ENCODE measurements at regions not wholly inside any gene's neighbourhood (a gene's known extent, or its start where the extent isn't known, plus 50 kb on each side); places are given as distances from the start of the nearest gene placed in this dataset.

DNA sequence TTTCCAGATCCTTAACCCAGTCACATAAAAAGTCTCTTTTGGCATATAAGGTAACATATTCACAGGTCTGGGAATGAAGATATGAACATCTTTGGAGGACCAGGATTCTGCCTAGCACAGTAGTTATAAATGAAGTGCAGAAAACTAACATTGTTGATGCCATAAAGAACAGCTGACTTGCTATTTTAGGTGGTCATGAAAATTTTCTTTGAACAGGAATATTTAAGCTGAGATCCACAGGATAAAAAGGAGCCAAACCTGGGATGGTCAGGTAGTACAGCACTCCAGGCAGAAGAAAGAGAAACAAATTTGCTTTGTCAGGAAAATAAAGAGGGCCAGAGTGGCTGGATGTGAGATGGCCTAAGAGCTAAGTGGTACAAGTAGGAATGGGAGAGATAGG is 80.0 kb downstream of the CENPW start:
- no peak for DNase-seq (ENCODE audit: low read depth)
- H3K4me3 ChIP-seq (ENCODE audit: control insufficient read depth, low read depth, low read length): no peak overlapping the region
- no peak for TF ChIP-seq CTCF (conservative IDR thresholded peaks at IDR 0.05; ENCODE audit: control insufficient read depth, insufficient read depth, low read depth, low read length)

- no peak for TF ChIP-seq CTCF (conservative IDR thresholded peaks at IDR 0.05; ENCODE audit: control insufficient read depth, insufficient read depth, low read depth, low read length)
- DNase-seq (ENCODE audit: low read depth): no peak
- H3K4me3 ChIP-seq (ENCODE audit: control insufficient read depth, low read depth, low read length): no peak overlapping the region
Observed at GRCh38 chr6:126422912-126423311, 83.0 kb downstream of the CENPW start.

DNA sequence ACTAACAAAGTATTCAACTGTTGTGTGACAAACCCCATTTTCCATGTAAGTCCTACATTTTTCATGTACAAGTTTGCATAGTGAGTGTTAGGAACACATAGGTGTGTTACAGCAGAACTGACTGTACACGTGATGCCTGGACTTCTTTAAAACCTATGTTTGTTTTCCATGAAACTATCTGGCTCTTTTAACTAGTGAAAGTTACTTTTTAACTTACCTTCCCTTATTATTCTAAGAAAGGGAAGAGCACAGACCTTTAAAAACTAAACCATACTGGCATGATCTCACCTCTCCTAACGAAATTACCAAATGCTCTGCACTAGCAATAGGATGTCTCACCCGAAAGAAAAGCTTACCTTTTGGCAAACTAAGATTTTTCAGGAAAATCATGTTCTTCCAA is 87.8 kb downstream of the CENPW start:
- no peak for TF ChIP-seq CTCF (conservative IDR thresholded peaks at IDR 0.05; ENCODE audit: control insufficient read depth, insufficient read depth, low read depth, low read length)
- no peak for DNase-seq (ENCODE audit: low read depth)
- H3K4me3 ChIP-seq (ENCODE audit: control insufficient read depth, low read depth, low read length): no peak overlapping the region

DNA sequence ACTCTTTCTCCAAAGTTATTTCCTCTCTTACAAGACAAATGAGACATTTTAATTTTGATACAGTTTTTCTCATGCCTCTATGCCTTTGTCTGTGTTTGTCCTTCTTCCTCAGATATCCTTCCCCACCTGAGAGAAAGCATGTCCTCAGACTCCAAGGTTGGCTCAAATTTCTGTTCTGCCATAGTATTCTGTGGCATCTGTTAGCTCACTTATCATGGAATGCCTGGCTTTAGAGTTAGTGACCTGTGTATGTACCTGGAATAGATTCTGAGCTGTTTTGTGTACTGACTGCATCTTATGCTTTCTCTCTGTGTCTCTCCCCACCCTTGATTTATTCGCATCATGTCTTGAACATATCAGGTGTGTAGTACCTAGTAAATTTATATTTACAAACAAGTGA is 90.0 kb downstream of the CENPW start:
- TF ChIP-seq CTCF (conservative IDR thresholded peaks at IDR 0.05; ENCODE audit: control insufficient read depth, insufficient read depth, low read depth, low read length): no peak
- DNase-seq (ENCODE audit: low read depth): no peak

DNA sequence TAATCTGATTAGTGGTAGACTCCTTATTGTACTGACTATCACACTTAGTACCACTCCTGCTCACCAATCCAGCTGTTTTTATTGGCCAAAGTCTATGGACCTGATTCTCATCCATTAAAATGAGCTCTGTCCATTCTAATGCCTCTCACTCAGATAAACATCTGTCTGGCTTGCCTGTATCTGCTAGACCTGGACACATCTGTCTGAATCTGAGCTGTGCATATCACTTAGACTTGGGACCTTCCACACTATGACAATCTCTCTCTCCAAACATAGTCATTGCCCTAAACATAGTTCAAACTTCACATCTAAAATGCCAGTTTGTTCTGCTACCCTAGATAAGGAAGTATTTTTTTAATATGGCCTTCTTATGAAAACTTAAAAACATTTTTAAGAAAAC is 92.6 kb downstream of the CENPW start:
- no peak overlapping the region for H3K4me3 ChIP-seq (ENCODE audit: control insufficient read depth, low read depth, low read length)
- no peak for DNase-seq (ENCODE audit: low read depth)
- no peak for TF ChIP-seq CTCF (conservative IDR thresholded peaks at IDR 0.05; ENCODE audit: control insufficient read depth, insufficient read depth, low read depth, low read length)

More for the DNA sequence above, 90.0 kb downstream of the CENPW start:
- no peak overlapping the region for H3K4me3 ChIP-seq (ENCODE audit: control insufficient read depth, low read depth, low read length)

- no peak overlapping the region for H3K4me3 ChIP-seq (ENCODE audit: control insufficient read depth, low read depth, low read length)
- no peak for TF ChIP-seq CTCF (conservative IDR thresholded peaks at IDR 0.05; ENCODE audit: control insufficient read depth, insufficient read depth, low read depth, low read length)
- no peak for DNase-seq (ENCODE audit: low read depth)
Observed at GRCh38 chr6:126433927-126434326, 94.0 kb downstream of the CENPW start.

DNA sequence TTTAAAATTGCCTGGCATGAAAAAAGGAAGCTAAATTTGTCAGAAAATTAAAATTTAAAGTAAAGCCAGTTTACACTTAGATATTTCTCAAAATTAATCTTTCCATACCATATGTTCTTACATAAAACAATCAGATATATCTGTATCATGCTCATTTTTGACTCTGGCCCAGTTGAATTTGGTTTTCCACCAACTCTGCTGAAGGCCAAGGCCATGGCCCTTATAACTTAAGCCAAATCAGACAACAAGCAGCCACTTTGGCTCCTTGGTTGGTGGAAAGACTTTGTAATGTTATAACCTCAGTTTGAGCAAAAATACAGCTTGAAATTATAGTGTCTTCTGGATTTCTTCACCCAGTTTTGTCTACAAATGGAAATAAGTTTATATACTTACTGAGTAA is 97.3 kb downstream of the CENPW start:
- no peak for TF ChIP-seq CTCF (conservative IDR thresholded peaks at IDR 0.05; ENCODE audit: control insufficient read depth, insufficient read depth, low read depth, low read length)
- DNase-seq (ENCODE audit: low read depth): no peak
- no peak overlapping the region for H3K4me3 ChIP-seq (ENCODE audit: control insufficient read depth, low read depth, low read length)

Measured in fibroblast of mammary gland (primary cell).